GM18505 (cell line): ENCODE measurements at regions not wholly inside any gene's neighbourhood (a gene's known extent, or its start where the extent isn't known, plus 50 kb on each side); places are given as distances from the start of the nearest gene placed in this dataset.

ENCODE experiments used
- ATAC-seq: cut with Tn5 transposase; IDR thresholded peaks from one replicate; pipeline ENCODE4 v1.9.1; 2021; ENCODE audit not compliant: unreplicated experiment
- POLR2A ChIP-seq: IDR thresholded peaks from 4 replicates; pipeline ENCODE4 v1.6.1; 2011; ENCODE audit warnings: borderline replicate concordance; ENCODE audit not compliant: insufficient read depth, insufficient read length; ENCODE audit errors: extremely low read depth

DNA sequence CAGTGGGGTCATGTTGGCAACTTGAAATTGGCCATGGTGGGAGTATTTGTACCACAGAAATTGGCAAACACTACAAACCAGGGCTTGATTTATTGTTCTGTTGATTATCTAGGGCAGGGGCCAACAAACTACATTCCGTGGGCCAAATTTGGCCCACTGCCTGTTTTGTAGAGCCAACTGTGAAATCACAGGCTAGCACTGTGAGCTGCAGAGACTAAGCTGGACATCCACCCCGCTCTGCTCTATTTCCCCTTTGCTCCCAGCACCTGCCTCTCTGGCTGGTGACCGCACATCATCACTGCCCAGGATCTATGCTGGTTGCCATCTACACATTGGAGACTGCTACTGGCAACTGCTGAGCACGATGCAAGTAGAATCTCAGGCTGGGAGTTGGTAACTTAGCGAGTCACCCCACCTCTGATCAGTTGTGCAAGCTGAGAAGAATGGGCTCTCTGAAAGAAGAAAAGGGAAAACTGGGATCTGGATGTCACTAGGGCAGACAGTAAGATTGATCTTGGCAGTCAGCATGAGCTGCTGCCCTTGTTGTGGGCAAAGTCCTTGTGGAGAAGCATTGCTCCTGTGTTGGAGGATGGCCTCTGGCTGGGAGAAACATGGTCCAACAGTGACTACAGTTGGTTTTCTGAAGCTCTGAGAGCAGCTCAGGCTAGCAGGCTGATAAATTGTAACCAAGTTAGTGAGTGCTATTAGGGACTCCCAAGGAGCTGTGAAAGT is 144.7 kb upstream of the RAD23B start:
- ATAC-seq: no peak
- TF ChIP-seq POLR2A: no peak

DNA sequence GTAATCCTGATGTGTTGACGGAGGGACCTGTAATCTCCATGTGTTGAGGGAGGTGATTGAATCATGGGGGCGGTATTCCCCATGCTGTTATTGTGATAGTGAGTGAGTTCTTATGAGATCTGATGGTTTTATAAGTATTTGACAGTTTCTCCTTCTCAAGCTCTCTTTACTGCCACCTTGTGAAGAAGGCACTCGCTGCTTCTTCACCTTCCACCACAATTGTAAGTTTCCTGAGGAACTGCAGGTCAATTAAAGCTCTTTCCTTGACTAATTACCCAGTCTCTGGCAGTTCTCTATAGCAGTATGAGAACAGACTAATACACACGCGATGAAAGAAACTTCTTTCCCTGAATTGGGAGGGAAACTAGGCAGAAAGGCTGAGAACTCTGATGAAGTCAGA is 141.1 kb upstream of the RAD23B start:
- no peak for TF ChIP-seq POLR2A
- ATAC-seq: no peak

DNA sequence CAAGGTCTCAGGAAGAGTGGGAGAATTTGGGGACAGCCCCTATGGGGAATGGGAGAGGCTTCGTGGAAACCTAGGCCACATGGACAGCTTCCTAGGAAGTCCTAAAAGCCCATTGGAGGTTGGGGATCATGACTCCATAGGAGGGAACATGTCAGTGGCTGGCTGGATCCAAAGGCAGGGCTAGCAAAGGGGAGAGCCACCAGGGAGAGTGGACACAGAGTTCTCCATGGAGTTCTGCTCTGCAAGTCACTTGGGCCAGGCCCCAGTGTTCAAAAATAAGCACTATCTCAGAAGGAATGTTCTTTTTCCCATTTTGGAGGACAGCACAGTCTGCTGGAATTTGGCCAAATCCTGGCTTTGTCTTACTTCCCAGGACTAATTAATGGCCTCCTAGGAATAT is 140.6 kb upstream of the RAD23B start:
- ATAC-seq: no peak
- no peak for TF ChIP-seq POLR2A

DNA sequence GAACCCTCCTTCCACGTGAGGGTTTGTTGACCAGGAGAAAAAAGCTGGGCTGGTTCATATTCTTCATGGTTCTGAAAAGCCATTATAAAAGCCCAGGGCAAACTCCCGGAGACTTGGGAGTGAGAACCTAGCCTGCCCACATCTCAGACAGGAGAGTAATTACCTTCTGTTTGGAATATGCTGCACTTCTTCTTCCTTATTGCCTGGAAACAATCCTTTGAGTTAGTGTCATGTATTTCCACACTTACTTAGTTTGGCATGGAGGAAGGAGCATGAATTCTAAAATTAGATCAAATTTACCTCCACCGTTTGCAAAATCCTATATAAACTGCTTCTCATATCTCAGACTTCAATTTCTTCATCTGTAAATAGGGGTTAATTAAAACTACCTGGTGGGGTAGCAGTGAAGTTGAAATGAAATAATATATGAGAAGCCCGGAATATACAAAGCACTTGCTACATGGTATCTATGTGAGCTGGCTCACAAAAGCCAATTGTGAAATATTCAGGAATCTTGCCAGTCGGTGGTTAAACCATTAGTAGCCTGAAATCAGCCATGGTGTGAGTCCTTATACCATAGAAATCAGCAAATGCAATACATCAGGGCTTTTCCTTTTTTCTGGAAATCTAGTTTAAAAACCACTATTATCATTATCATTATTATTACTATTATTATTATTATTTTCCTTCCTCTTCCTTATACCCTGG is 140.0 kb upstream of the RAD23B start:
- TF ChIP-seq POLR2A: no peak
- no peak for ATAC-seq

DNA sequence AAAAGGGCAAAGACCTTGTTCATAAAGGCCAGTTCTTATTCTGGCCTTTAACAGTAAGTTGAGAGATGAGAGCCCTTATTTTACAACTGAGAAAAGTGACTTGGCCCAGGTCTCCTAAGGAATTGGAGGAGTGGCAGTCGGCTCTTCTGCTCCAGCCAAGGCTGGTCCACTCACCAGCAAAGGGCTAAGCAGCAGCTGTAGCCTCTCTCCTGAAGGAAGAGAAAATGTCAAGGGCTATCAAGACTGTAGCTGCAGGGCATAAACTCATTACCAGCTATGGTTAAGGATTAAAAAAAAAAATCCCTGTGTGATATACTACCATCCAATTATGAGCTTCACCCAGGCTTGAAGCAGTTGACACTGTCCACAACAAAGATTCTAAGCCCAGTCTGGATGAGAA is 138.6 kb upstream of the RAD23B start:
- no peak for TF ChIP-seq POLR2A
- no peak for ATAC-seq

DNA sequence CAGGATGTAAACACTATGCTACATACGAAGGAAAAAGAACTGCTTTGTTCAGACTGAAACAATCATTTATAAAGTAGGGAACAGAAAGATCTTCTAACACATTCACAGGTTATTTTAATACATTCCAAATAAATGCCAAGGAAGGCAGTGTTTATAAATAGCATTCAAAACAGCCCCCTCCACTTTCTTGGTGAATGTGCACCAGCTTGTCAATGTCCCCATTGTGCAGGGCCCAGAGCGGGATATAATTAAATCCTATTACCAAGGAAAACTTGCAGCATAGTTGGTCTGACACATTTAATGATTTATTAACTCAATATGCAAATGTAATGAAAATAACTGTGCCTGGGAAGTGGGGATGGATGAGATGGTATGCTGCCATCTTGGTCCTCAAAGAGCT is 135.9 kb upstream of the RAD23B start:
- no peak for TF ChIP-seq POLR2A
- ATAC-seq: no peak

DNA sequence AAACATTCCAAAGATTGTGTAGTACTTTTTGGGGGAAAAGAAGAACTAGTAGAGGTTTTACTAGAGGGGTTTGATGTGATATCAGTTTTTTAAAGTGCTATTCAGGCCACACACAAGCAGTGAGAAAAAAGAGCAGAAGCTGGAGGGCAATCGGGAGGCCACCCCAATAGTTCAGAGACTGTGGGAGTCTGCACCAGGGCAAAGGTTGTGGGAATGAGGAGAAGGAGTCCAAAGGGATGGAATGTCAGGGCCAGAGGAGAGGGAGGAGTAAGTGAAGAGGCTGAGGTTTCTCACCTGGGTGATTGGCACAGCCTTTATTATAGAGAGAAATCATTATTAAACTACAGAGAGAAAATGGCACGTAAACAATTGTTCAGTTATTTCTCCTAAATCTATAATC is 134.9 kb upstream of the RAD23B start:
- ATAC-seq: no peak
- TF ChIP-seq POLR2A: no peak

DNA sequence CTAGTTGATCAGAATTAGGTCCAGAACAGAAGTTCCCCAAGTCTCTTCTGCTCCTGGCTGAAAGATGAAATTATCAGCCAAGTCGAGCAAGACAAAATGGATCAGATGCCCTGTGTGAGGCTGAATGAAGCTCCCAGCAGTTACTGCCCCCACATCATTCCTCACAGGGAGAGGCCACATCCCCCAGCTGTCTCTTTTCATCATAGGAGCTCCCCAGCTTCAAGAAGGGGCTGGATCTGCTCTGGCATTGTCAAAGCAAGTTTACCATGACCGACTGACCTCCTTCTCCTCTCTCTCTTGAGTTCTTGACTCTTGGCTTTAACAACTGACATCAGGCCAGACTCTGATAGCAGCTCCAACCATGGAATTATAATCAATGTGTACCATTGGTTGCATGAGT is 133.3 kb upstream of the RAD23B start:
- TF ChIP-seq POLR2A: no peak
- ATAC-seq: no peak

DNA sequence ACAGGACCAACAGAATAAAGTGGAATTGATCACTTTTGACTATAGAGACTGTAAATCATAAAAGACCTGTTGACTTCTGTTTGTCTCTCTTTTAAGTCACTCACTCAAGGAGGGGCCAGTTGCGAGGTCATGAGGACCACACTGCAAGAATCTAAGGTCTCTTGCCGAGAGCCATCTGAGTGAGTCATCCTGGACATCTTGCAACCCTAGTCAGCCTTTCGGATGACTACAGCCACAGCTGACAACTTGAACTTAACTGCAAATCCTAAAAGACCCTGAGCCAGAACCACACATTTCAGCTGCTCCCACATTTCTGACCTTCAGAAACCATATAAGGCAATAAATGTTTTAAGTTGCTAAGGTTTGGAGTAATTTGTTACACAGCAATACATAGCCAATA is 129.7 kb upstream of the RAD23B start:
- ATAC-seq: no peak
- TF ChIP-seq POLR2A: no peak

DNA sequence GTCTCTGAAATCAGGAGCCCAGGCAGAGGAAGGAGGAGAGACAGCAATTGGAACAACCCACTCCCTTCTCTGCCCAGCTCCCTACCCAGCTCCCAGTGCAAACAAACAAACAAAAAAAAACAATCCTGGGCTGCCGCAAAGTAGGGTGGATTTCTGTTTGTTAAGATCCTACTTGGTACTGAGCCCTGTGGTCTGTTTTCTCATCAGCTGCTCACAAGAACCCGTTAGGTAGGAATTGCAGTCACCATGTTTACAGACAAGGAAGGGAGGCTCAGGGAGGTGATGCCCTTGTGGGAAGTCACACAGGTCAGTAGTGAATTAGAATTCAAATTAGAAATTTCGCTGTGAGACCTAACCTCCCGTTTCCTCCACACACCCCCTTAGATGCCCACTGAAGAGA is 128.8 kb upstream of the RAD23B start:
- no peak for TF ChIP-seq POLR2A
- no peak for ATAC-seq

DNA sequence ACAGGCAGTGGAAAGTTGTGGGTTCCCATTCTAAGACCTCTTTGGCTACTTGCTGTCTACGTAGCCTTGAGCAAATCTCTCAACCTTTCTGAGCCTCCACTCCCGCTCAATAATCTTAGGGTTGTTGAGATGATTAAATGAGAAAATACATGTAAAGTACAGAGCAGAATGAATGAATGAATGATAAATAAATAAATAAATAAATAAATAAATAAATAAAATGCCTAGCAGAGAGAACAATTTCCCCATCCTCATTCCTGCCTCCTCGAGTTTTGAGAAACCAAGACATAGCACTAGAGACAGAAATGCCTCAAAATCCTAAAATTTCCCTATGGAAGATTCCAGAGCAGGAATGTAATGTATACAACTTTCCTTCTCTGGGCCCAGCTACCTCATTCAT is 128.3 kb upstream of the RAD23B start:
- no peak for TF ChIP-seq POLR2A
- ATAC-seq: no peak

DNA sequence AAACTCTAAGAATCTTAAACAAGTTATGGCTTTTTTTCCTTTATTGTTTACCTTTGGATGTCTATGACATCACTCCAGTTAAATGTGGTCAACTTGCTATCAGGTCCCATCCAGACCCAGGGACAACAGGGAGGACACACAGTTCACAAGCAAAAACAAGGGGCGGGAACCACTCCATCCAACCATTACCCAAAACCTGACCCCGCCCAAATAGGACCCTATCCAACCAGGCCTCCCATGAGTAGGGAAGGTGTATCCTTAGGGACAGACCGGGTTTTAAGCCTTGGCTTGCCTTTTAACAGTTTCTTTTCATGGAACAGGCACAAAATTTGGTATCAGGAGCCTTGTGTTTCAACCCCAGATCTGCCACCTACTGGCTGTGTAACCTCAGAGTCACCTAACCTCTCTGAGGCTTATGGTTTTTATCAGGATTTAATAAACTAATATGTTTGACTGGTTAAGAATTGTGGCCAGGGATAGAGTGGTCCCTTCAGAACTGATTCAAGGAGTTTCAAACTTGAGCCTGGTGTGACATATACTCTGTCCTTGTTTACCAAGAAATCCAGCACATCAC is 127.7 kb upstream of the RAD23B start:
- ATAC-seq: no peak
- no peak for TF ChIP-seq POLR2A

DNA sequence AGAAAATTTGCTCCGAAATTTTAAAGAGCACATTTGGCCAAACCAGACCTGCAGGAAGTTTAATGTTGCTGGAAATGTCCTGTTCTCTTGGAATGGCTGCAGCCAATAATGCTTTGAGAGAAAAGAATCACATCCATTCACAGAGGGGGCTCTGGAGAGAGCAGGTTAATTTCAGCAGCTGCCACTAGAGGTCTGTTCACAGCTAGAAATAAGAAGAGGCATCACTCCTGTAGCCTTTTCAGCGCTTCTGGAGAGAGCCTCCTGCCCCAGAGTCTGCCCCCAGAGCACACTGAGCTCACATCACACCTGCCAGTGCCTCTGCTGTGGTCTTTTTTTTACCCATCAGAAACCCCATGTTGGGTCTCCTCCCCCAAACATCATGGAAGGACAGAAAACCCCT is 124.8 kb upstream of the RAD23B start:
- peak; percentile 64 for ATAC-seq
- TF ChIP-seq POLR2A: no peak

DNA sequence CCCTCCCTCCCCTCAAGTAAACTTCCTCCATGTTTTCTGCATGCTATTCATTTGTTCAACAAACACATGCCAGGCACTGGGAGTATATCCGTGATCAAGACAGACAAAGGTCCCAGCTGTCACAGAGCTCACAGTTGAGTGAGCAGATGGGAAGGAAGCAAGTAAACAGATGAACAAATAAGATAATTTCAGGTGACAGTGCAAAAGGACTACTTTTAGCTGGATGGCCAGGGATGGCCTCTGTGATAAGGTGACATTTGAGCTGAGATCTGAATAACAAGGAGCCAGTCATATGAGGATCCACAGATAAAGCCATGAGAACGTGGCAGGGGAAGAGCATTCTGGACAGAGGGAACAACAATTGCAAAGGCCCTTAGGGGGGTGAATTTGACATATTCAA is 121.7 kb upstream of the RAD23B start:
- no peak for ATAC-seq
- TF ChIP-seq POLR2A: no peak
